ENCODE measurements at regions not wholly inside any gene's neighbourhood (a gene's known extent, or its start where the extent isn't known, plus 50 kb on each side); places are given as distances from the start of the nearest gene placed in this dataset.
"Not testable (repeated sequence)": the region's sequence is repeated elsewhere in the genome, so short reads cannot be mapped to it uniquely, and the experiment has no call there.

GRCh38 chr2:143946436-143947391 is 573.2 kb downstream of the ZEB2 start:
- DNase-seq = no peak

- no peak for DNase-seq
Observed at GRCh38 chr2:143942486-143942885, 577.4 kb downstream of the ZEB2 start.

GRCh38 chr2:143940720-143941119 is 579.2 kb downstream of the ZEB2 start:
- no peak for DNase-seq

GRCh38 chr2:143939626-143940330 is 580.1 kb downstream of the ZEB2 start:
- DNase-seq = no peak

GRCh38 chr2:143937723-143938350 is 582.1 kb downstream of the ZEB2 start:
- peak; percentile 0 to 1 for DNase-seq

- peak; percentile 7 to 19 for DNase-seq
Observed at GRCh38 chr2:143936848-143937722, 582.8 kb downstream of the ZEB2 start.

GRCh38 chr2:143936538-143936847 is 583.4 kb downstream of the ZEB2 start:
- peak in 1 of 2 donors; percentile 0 for DNase-seq

- DNase-seq = no peak
Observed at GRCh38 chr2:143935482-143935752, 584.5 kb downstream of the ZEB2 start.

- DNase-seq = no peak
Observed at GRCh38 chr2:143934626-143935481, 585.1 kb downstream of the ZEB2 start.

GRCh38 chr2:143933946-143934569 is 585.9 kb downstream of the ZEB2 start:
- DNase-seq = no peak

- no peak for DNase-seq
Observed at GRCh38 chr2:143930891-143931290, 589.0 kb downstream of the ZEB2 start.

GRCh38 chr2:143928613-143929012 is 591.3 kb downstream of the ZEB2 start:
- no peak for DNase-seq

- DNase-seq = no peak
Observed at GRCh38 chr2:143928184-143928583, 591.7 kb downstream of the ZEB2 start.

- DNase-seq = no peak
Observed at GRCh38 chr2:143926736-143927135, 593.2 kb downstream of the ZEB2 start.

- not testable (repeated sequence) for DNase-seq
Observed at GRCh38 chr2:143922261-143922830, 597.6 kb downstream of the ZEB2 start.

- no peak for DNase-seq
Observed at GRCh38 chr2:143918465-143918989, 601.4 kb downstream of the ZEB2 start.

- no peak for DNase-seq
Observed at GRCh38 chr2:143916781-143917180, 603.1 kb downstream of the ZEB2 start.

- no peak for DNase-seq
Observed at GRCh38 chr2:143909577-143910353, 610.2 kb downstream of the ZEB2 start.

GRCh38 chr2:143908843-143909242 is 611.1 kb downstream of the ZEB2 start:
- DNase-seq = no peak

- DNase-seq = no peak
Observed at GRCh38 chr2:143907801-143908200, 612.1 kb downstream of the ZEB2 start.

Data from stimulated activated CD4-positive, alpha-beta T cell treated with anti-CD3 and anti-CD28 coated beads, Interleukin-2, amount 100 ng/mL, for 48 hours (primary cell).